Superior temporal gyrus (tissue), 1 donor: ENCODE measurements at regions not wholly inside any gene's neighbourhood (a gene's known extent, or its start where the extent isn't known, plus 50 kb on each side); places are given as distances from the start of the nearest gene placed in this dataset.

ENCODE experiments used
- DNase-seq: peaks from one replicate; pipeline ENCODE4 v3.0.0-alpha.2; 2016; ENCODE audit errors: extremely low spot score

DNA sequence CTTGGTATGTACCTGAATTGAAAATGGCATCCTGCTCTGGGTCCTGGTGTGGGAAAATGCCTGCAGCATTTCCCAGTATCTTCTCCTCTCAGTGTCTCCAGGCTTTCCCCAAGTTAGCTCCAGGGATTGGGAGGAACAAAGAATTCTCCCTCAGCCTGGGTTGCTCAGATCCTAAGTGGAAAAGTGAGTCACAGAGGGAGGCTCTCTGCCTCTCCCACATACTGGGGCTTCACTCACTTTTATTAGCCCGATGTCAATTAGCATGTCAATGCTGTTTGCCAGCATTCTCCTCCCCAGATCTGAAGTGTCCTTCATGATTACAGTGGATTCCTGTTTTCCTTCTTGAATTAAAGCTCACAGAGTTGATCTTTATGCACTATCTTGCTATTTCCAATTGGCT, 655.0 kb downstream of the EPHA3 start:
- DNase-seq = no peak

DNA sequence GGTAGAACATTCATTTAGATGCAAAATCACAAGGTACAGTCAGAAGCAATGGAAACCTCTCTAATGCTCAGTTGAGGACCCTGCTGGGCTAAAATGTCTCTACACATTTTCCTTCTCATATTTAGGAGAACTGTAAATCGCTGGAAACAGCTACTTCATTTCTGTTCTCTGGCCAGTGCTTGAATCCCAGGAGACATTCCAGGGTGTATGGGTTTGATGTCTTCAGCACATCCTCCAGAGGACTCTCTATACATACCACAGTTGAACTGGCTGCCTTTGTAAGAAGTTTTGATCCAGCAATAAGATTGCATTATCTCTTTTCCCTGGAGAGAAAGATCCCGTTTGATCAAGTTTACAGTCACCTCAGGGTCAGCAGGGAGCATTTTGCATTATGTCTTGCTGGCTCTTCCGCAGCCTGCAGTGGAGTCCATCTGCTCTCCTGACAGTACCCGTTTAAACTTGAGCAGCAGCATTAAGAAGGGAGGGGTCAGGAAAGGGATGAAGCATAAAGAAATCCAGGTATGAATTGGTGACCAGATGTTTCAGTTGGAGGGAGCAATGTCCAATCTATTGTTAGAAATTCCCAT, 676.0 kb downstream of the EPHA3 start:
- no peak for DNase-seq

DNA sequence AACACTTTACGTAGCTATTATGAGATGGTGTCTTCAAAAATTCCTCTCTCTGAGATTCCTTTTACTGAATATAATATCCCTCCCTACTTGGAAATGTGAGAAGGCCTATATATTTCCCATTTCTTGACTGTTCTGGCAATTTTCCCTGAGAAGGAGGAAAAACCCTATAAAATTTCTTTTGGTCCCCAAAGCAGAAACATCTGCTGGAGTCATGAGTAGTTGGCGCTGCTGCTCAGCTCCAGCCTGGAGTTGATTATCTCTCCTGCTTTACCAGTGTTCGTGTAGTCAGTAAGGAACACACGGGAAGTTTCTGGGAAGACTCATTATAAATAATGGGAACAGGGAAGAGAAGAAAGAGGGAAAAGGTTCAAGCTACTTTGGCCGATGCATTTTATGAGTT, 680.1 kb downstream of the EPHA3 start:
- DNase-seq = no peak

DNA sequence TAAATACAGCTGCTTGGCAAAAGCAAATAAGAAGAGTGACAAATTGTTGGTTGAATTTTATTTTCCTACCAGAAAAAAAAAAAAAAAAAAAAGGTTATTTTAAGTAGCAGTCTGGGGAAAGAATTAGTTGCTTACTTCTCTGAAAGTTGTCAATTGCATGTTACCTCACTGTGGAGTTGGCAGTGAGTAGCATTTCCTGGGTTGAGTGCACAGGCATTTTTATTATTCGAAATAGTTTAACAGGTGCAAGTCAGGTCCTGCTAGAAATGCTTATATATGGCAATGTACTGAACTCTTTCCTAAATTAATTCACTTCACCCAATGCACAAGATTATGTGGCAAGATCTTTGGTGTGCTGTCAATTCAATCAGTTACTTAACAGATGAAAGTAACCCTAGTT, 680.6 kb downstream of the EPHA3 start:
- no peak for DNase-seq

DNA sequence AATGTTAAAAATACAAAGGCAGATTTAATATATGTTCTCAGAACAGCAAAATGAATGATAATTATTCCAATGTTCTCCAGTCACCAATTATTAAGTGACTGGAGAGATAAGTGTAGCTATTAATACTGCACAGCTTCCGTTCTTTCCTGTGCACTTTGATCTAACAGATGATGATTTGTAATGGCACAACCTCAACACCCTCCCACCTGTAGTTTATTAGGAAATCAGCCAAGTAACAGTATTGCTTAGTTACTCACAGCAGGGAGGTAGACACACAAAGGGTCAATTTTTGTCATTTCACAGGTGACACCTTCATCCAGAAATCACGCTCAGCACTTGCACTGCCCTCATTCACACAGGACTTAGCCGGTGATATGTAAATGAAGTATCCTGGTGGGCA, 688.1 kb downstream of the EPHA3 start:
- no peak for DNase-seq

DNA sequence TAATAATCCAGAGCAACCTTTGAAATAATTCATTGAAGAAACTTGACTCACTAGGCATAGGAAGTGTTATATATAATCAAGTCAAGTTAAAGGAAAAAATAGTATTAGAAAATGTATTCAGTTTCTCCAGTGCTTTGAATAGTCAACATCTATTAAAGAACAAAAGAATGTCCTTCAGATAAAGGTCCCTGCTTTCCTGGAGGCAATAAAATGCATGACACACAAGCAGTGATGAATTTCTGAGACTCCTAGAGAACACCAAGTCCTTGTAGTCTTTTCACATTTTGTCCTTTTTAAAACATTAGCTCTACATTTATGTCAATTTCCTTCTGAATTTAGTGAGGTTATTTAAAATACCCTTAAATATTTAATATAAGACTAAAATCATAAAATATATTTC, 695.5 kb downstream of the EPHA3 start:
- no peak for DNase-seq

DNA sequence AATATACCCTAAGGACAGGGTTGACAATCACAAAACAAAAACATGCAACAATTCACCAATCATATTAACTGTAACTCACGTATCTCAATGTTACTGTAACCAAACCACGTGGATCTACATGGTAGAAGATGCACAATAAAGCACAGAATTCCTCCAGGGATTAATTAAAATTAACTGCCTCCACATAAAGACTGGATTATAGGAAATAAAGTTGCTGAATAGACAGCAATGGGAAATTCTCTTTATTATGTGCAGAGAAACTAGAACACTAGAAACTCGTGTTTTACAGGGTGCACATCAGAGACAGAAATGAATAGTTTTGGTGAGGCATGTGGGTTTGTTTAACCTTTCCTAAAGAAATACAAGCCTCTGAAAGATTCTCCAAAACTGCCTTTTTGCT, 696.3 kb downstream of the EPHA3 start:
- no peak for DNase-seq

DNA sequence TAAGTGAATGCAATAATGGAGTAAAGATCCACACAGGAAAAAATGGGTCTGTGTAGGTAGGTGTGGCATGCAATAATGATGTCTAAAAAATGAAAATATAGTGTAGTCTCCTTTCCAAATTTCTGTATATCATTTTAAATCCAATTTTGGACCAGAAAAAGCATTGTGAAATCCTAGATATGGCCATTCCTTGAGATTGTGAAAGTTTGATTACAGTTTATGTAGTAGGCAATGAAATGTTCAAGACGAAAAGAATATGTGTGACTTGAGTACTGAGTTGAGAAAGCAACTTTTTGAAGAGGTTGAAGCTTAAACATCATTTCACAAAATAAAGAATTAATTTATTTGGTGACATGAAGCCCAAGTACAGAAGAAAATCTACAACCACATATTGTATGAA, 698.7 kb downstream of the EPHA3 start:
- no peak for DNase-seq

DNA sequence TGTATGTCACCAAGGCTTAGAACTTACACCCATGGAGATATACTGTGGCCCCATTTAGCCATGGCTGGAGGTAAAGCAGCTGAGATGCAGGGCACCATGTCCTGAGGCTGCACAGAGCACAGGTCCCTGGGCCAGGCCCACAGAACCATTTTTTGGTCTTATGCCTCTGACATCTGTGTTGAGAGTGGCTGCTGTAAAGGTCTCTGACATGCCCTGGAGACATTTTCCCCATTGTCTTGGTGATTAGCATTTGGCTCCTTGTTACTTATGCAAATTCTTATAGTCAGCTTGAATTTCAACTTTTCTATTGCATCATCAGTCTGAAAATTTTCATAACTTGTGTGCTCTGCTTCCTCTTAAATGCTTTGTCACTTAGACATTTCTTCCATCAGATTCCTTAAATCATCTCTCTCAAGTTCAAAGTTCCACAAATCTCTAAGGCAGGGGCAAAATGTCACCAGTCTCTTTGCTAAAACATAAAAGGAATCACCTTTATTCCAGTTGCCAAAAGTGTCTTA, 701.3 kb downstream of the EPHA3 start:
- no peak for DNase-seq

DNA sequence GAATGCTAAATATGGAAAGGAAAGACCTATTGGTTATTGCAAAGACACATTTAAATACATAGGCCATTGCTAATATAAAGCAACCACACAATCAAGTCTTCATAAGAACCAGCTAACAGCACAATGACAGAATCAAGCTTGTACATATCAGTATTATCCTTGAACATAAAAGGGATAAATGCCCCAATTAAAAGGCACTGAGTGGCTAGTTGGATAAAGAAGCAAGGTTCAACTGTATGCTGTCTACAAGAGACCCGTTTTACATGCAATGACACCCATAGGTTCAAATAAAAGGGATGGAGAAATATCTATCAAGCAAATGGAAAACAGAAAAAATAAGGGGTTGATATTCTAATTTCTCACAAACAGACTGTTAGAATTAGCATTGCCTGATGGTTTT, 706.1 kb downstream of the EPHA3 start:
- no peak for DNase-seq

DNA sequence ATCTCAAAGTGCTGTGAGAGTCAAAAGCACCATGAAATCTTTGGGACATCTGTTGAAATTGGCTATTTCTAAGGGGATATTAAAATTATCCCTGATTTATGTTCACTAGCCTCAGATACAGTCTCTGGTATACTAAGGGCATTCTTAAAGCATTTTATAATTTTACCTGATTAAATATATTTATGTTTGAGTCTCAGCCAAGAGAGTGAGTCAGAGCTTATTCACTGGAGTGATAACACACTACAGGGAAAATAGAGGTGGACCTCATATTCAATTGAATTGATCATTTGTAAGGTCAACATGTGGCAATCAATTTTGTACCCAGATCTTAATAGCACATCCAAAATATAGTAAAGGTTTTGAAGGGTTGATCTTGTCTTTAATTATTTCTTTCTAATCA, 733.6 kb downstream of the EPHA3 start:
- no peak for DNase-seq

DNA sequence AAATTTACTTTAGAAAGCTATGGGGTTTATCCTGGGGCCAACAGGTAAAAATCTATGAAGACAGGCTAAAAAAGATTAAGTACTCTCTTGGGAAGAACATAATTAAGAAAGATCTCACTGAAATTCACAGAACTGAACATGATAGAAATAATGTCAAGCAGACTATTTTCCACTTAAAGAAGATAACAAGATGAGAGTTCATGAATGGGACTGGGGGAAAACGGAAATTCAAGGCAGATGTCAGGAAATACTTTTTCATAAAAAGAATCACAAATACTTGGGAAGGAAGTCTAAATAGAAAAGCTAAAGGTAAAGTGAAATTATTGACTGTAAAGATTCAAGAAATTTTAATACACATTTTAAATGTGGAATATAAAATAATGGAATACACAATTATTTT, 737.6 kb downstream of the EPHA3 start:
- DNase-seq = no peak

DNA sequence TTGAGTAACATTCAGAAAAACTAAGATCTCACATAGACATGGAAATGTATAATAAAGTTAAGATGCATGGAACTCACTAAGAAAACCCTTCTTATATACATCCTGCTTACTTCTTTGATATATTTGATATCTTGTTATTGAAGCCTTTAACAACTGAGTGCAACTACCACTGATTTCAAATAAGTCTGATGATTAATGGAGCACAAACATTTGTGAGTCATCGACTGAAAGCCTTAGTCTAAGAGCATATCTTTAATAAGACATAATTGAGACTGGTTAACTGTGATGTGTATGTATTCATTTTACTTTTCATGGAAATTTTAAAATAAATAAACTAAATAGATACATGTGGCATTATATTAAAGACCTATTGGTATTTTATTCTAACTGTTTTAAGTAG, 740.5 kb downstream of the EPHA3 start:
- no peak for DNase-seq

DNA sequence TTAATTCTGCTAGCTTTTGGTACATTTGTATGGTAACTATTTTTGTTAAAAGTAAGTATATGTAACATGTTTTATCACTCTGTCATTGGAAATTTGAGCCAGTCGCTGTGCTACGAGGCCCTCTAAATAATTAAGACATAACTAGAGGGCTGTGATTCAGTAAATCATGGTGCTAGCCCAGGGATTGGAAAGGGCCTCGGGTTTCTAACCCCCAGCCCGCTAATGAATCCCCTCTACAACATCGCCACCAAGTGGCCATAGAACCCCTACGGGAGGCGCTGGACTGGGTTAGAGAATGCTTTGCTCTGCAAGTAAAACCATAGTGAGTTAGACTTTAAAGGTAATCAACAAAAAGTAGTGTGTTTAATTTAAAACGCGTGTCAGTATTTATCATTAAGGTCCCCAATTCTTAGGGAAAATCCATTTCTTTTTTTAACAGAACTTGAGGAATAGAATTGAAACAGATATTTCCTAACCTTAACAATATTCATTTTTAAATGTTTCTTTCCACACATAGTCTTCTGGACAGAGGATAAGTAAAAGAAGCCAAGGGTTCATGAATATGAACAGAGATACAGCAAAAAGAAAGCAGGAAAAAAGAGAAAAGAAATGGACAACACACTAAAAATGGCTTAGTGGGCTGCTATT, 744.7 kb downstream of the EPHA3 start:
- DNase-seq = peak; percentile 55

DNA sequence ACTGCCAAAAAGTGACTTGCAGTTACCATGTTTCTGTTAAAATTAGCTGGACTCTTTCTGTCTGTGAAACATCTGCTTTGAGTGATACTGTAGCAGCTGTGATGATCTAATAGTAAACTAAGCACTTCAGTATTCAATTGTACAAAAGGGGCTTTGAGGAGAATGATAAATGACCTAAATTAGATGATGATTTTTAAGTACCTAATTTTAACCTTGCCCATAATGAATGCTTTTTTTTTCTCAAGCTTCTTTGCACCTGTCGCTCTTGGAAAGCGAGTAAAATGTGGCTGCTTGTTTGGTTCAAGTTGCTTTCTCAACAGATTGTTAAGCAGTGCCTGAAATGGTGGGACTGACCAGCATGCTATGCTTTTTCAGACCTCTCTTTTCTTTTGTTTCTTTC, 752.3 kb downstream of the EPHA3 start:
- DNase-seq = peak; percentile 33

DNA sequence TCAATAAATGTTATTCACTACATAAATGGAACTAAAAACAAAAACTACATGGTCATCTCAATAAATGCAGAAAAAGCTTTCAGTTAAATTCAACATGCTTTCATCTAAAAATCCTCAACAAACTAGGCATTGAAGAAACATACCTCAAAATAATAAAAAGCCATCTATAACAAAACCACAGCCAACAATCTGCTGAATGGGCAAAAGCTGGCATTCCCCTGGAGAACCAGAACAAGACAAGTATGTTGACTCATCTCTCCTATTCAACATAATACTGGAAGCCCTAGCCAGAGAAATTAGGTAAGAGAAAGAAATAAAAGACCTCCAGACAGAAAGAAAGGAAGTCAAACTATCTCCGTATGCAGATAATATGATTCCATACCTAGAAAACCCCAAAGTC, 759.9 kb downstream of the EPHA3 start:
- DNase-seq = no peak

DNA sequence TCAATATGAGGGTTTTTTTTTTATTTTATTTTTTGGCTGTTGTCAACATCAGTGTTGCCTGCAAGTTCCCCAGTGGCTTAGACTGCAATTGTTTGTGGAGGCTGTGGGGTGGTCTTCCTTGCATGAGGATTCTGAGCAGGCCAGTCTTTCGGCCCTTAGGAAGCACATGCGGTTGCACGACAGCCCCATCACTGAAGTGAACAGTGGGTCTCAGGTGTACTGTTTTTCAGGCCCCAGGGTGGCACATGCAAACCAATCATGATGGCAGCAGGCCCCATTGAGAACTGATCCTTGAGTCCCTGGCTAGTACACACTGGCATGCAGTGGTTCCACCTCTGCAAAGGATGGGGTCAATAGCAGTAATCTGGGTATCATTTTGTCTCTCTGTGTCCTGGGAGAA, 768.7 kb downstream of the EPHA3 start:
- DNase-seq = no peak

DNA sequence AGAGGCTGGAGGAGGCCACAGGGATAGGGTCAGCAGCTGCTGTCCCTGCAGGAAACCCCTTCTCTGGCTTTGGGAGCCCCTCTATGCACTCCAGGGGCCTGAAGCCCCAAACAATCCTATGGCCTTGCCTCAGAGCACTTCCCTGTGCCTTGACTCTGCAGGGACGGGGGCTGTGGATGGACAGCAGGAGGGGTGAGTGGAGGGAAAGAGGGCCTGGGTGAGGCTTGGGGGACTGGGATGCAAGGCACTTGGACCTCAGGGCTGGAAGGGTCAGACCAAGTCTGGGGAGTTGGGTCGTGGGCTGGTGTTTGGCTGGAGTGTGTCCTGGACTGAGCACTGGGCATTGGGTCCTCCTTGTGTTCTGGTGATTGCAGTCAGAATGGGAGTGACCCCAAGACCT, 769.8 kb downstream of the EPHA3 start:
- DNase-seq = no peak

DNA sequence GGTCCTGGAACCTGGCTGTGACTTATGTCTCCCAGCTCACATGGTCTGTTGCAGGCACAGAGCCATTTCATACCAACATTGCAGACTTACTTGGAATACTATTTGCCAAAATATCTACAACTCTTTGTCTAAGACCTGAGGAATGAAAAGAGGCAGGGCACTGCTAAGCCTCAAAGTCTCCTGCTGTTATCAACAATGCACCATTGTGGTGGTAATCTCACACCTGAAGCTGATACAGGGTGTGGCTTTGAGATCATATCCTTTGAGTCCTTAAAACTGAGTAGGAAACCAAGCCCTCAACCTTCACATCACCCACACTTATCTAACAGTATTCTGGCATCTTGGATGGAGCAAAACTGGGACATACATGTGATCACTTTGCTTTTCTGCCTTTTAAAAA, 782.0 kb downstream of the EPHA3 start:
- no peak for DNase-seq

DNA sequence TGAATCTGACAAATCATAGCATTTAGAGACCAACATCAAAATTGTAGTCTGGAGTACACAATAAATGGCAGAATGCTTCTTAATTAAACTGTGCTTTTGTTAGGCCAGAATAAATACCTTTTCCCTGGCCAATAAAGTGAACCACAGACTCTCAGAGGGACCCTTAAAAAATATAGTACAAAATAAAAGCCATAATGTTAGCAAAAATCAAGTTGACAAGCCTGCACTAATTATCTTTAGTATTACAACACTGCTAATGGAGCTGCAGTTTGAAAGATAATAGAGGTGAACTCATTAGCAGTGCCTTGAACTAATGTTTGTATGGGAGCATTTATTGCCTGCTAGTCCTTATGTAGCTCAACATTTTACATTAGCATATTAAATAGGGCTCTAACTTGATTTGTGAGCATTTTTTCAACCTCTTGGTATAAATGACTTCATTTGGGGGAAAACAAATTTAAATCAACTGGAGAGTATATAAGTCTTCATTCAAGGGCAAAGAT, 801.3 kb downstream of the EPHA3 start:
- no peak for DNase-seq

DNA sequence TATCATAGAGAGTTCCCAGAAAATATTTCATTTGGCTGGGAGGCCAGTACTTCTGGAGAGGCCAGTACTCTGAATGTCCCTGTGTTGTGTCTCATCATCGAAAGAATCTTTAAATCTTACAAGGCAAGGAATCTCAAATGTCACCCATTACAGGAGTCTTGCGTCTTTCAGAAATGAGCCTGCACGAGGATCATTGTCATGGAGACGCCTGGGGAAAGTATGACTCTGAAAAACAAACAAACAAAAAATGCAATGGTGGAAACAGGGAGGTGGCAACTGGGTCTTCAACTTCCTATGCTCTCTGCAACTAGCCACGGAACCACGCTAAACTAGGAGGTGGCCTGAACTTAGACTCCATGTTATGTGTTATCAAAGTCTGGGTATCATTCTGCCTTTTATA, 804.6 kb downstream of the EPHA3 start:
- DNase-seq = no peak

DNA sequence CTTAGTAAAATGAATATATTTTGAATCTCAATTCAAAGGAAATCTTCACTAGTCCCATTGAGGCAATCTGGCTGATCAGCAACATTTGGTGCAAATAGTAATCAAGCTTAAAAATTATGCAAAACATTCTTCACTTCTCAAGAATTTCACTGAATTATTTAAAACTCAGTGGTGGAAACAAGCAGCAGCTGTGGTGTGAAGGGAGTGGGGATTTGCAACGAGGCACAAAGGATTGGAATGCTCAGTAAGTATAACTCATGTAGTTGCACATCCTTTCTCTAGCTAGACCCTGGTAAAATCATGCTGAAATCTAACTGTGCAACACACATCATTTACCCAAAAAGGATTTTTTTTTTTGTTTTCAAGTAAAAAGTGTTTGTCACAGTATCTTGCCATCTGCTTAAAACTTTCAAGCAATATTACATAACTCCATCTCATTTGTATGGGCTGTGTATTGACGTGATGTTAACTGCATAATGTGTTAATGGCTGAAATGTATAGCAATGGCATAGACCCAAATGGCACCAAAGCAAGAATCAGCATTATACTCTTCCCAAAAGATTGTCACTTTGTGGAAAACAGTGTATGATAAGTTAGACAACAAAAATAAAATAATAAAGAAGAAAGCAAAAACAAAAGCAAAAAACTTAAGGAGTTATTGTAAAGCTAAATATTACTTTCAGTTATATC, 816.6 kb downstream of the EPHA3 start:
- peak; percentile 18 for DNase-seq

DNA sequence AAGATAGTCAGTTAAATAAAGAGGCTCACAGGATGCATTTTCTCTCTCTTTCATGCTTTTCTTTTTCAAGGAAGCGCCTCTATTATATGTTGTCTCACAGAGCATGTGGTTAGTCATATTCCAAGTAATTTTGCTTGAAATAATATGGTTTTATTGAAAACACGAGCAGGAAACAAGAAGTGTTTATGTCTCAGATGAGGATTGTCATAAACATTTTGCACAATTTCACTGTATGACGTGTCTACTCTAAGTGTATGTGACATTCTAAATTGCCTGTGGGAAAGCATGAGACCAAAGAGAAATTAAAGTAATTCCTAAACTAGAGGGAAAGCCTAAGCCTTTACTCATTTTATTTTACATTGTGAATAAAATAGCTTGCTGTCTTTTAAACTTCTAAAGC, 818.6 kb downstream of the EPHA3 start:
- DNase-seq = no peak
